ENCODE measurements at regions not wholly inside any gene's neighbourhood (a gene's known extent, or its start where the extent isn't known, plus 50 kb on each side); places are given as distances from the start of the nearest gene placed in this dataset.

DNA sequence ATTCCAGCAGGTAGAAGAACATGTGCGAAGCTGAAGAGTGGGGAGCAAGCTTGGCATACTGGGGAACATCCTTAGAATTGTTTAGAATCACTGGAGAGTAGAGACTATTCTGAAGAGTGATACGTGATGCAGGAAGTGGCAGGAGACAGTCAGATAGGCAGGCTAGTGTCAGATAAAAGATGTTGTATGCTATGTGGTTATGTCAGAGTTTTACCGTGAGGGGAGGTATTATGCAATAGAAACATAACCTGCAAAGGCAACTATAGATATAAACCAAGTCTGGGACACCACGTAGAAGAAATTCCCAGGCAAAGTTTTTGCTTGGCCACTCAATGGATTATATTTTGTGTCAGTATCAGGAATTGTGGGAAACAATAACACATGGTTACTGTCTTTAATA is 62.0 kb upstream of the ZSWIM2 start:
- TF ChIP-seq, protein P1, sequence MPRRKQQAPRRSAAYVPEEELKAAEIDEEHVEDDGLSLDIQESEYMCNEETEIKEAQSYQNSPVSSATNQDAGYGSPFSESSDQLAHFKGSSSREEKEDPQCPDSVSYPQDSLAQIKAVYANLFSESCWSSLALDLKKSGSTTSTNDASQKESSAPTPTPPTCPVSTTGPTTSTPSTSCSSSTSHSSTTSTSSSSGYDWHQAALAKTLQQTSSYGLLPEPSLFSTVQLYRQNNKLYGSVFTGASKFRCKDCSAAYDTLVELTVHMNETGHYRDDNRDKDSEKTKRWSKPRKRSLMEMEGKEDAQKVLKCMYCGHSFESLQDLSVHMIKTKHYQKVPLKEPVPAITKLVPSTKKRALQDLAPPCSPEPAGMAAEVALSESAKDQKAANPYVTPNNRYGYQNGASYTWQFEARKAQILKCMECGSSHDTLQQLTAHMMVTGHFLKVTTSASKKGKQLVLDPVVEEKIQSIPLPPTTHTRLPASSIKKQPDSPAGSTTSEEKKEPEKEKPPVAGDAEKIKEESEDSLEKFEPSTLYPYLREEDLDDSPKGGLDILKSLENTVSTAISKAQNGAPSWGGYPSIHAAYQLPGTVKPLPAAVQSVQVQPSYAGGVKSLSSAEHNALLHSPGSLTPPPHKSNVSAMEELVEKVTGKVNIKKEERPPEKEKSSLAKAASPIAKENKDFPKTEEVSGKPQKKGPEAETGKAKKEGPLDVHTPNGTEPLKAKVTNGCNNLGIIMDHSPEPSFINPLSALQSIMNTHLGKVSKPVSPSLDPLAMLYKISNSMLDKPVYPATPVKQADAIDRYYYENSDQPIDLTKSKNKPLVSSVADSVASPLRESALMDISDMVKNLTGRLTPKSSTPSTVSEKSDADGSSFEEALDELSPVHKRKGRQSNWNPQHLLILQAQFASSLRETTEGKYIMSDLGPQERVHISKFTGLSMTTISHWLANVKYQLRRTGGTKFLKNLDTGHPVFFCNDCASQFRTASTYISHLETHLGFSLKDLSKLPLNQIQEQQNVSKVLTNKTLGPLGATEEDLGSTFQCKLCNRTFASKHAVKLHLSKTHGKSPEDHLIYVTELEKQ (tag by site-specific recombination; IDR thresholded peaks at IDR 0.05; ENCODE audit: borderline replicate concordance) = no peak
- TF ChIP-seq SETDB1 (IDR thresholded peaks at IDR 0.05; ENCODE audit: insufficient read length, low read length) = no peak
- TF ChIP-seq, protein P2, sequence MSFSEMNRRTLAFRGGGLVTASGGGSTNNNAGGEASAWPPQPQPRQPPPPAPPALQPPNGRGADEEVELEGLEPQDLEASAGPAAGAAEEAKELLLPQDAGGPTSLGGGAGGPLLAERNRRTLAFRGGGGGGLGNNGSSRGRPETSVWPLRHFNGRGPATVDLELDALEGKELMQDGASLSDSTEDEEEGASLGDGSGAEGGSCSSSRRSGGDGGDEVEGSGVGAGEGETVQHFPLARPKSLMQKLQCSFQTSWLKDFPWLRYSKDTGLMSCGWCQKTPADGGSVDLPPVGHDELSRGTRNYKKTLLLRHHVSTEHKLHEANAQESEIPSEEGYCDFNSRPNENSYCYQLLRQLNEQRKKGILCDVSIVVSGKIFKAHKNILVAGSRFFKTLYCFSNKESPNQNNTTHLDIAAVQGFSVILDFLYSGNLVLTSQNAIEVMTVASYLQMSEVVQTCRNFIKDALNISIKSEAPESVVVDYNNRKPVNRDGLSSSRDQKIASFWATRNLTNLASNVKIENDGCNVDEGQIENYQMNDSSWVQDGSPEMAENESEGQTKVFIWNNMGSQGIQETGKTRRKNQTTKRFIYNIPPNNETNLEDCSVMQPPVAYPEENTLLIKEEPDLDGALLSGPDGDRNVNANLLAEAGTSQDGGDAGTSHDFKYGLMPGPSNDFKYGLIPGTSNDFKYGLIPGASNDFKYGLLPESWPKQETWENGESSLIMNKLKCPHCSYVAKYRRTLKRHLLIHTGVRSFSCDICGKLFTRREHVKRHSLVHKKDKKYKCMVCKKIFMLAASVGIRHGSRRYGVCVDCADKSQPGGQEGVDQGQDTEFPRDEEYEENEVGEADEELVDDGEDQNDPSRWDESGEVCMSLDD (tag by site-specific recombination; IDR thresholded peaks at IDR 0.05) = no peak
- TF ChIP-seq, protein P3, sequence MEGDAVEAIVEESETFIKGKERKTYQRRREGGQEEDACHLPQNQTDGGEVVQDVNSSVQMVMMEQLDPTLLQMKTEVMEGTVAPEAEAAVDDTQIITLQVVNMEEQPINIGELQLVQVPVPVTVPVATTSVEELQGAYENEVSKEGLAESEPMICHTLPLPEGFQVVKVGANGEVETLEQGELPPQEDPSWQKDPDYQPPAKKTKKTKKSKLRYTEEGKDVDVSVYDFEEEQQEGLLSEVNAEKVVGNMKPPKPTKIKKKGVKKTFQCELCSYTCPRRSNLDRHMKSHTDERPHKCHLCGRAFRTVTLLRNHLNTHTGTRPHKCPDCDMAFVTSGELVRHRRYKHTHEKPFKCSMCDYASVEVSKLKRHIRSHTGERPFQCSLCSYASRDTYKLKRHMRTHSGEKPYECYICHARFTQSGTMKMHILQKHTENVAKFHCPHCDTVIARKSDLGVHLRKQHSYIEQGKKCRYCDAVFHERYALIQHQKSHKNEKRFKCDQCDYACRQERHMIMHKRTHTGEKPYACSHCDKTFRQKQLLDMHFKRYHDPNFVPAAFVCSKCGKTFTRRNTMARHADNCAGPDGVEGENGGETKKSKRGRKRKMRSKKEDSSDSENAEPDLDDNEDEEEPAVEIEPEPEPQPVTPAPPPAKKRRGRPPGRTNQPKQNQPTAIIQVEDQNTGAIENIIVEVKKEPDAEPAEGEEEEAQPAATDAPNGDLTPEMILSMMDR (tag by site-specific recombination; IDR thresholded peaks at IDR 0.05) = no peak
- TF ChIP-seq ZNF121 (tag by site-specific recombination; IDR thresholded peaks at IDR 0.05) = no peak
- TF ChIP-seq ZNF140 (tag by site-specific recombination; IDR thresholded peaks at IDR 0.05) = no peak

All from HEK293 (cell line).